Subcutaneous abdominal adipose tissue (tissue), 5 donors: ENCODE measurements at regions not wholly inside any gene's neighbourhood (a gene's known extent, or its start where the extent isn't known, plus 50 kb on each side); places are given as distances from the start of the nearest gene placed in this dataset.
A peak's percentile ranks its signal among the peaks of the same experiment; 100 is the strongest.

Source experiments
- H3K27ac ChIP-seq: one replicate; pipeline ENCODE4 v1.7.0; 2013; ENCODE audit warnings: low read depth, mild to moderate bottlenecking, inconsistent platforms, low read length, moderate library complexity
- H3K27me3 ChIP-seq, 5 donors: one replicate each; pipeline ENCODE4 v1.7.0; 2013; ENCODE audit warnings: low read length in 5 of 5, inconsistent platforms in 1 of 5; ENCODE audit not compliant: control insufficient read depth in 5 of 5, insufficient read depth in 4 of 5
- H3K36me3 ChIP-seq, 5 donors: one replicate each; pipeline ENCODE4 v1.7.0; 2013; ENCODE audit warnings: low read length in 5 of 5; ENCODE audit not compliant: control insufficient read depth in 5 of 5, insufficient read depth in 5 of 5
- H3K4me1 ChIP-seq, 5 donors: one replicate each; pipeline ENCODE4 v1.7.0; 2013; ENCODE audit warnings: low read length in 5 of 5, mild to moderate bottlenecking in 3 of 5, moderate library complexity in 1 of 5; ENCODE audit not compliant: control insufficient read depth in 5 of 5, insufficient read depth in 5 of 5
- H3K4me3 ChIP-seq, 5 donors: one replicate each; pipeline ENCODE4 v1.7.0; 2013; ENCODE audit warnings: low read length in 5 of 5, low read depth in 1 of 5
- H3K9ac ChIP-seq, 5 donors: one replicate each; pipeline ENCODE4 v1.7.0; 2013; ENCODE audit warnings: low read length in 5 of 5, mild to moderate bottlenecking in 4 of 5, moderate library complexity in 3 of 5
- H3K9me3 ChIP-seq, 5 donors: one replicate each; pipeline ENCODE4 v1.7.0; 2013; ENCODE audit warnings: low read length in 5 of 5; ENCODE audit not compliant: control insufficient read depth in 5 of 5
- donor health status: healthy.
- donor health status: healthy.
- donor health status: healthy.
- donor health status: healthy.
- donor health status: healthy.

DNA sequence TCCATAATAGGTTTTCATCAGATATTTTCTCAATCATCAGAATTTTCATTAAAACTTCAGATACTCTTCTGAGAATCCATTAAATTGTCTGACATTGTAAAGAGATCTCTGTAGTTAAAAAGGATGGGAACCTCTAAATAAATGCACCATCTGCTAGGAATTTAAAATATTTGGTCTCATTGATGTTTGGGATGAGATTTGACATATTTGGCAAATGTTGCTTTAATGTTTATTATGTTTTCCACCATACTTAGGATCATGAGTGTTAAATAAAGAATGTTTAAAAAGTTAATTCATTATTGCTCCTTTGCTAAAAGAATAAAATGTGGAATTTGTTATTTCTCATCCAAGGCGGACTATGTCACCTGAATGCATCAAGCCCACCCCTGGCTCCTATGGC lies 85.5 kb upstream of the VANGL1 start:
- H3K9ac ChIP-seq = no peak overlapping the region
- no peaks in the 10 kb centered on the region for H3K4me1 ChIP-seq
- H3K36me3 ChIP-seq = no peaks in the 10 kb centered on the region
- no peaks in the 10 kb centered on the region for H3K27me3 ChIP-seq
- no peak overlapping the region for H3K4me3 ChIP-seq
- no peaks in the 10 kb centered on the region for H3K9me3 ChIP-seq
- no peak overlapping the region for H3K27ac ChIP-seq

GRCh38 chr1:115555446-115555845 lies 86.3 kb upstream of the VANGL1 start:
- H3K9me3 ChIP-seq = no peaks in the 10 kb centered on the region
- H3K27ac ChIP-seq = no peak overlapping the region
- H3K9ac ChIP-seq = no peak overlapping the region
- H3K36me3 ChIP-seq = no peaks in the 10 kb centered on the region
- H3K4me1 ChIP-seq = peaks cover 0 to 3% (median 0%) of the 10 kb centered on the region in 5 donors
- H3K4me3 ChIP-seq = no peak overlapping the region
- no peaks in the 10 kb centered on the region for H3K27me3 ChIP-seq

DNA sequence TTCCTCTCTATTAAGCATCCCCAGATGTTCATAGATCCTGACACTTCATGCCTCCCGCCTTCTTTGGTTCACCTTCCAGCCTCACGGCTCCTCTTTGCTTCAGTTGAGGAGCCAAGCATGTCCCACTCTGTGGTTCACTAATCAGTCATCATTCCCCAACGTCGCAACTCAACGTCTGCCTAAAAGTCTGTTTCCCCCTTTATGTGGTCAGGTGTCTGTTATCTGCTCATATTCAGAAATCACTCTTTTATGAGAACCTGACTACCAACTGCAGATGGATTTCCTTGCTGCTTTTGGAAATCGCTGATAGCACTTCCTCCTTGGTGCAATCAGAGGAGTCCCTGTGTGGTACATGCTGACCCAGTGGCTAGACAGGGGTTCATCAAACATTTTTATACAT lies 94.1 kb upstream of the VANGL1 start:
- Histone ChIP-seq H3K27me3 (no peaks in the 10 kb centered on the region), H3K4me1 (peaks cover 3 to 23% (median 18%) of the 10 kb centered on the region in 5 donors), H3K27ac (no peak overlapping the region), H3K36me3 (no peaks in the 10 kb centered on the region), H3K4me3 (no peak overlapping the region), H3K9me3 (no peaks in the 10 kb centered on the region), H3K9ac (no peak overlapping the region)

DNA sequence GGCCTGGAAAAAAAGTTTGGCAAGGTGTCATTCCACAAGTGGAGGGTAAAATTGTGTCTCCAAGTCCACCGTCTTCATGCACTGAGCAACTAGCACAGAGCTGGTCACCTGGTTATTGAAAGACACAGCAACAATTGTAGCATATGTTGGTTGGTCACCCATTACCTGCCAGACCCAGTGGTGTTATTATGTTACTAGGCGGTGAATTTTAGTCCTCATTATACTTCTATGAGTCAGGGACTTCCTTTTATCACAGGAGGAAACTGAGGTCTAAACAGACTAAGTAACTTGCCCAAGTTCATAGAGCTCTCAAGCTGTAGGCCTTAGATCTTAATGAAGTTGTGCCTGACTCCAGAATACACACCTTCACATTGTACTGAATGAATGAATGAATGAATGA lies 94.9 kb upstream of the VANGL1 start:
- Histone ChIP-seq H3K9me3 (no peaks in the 10 kb centered on the region), H3K27ac (peak overlapping the region; percentile 89), H3K36me3 (no peaks in the 10 kb centered on the region), H3K4me1 (peaks cover 3 to 23% (median 18%) of the 10 kb centered on the region in 5 donors), H3K9ac (peak overlapping the region in 1 of 5 donors; percentile 13), H3K27me3 (no peaks in the 10 kb centered on the region), H3K4me3 (no peak overlapping the region)

DNA sequence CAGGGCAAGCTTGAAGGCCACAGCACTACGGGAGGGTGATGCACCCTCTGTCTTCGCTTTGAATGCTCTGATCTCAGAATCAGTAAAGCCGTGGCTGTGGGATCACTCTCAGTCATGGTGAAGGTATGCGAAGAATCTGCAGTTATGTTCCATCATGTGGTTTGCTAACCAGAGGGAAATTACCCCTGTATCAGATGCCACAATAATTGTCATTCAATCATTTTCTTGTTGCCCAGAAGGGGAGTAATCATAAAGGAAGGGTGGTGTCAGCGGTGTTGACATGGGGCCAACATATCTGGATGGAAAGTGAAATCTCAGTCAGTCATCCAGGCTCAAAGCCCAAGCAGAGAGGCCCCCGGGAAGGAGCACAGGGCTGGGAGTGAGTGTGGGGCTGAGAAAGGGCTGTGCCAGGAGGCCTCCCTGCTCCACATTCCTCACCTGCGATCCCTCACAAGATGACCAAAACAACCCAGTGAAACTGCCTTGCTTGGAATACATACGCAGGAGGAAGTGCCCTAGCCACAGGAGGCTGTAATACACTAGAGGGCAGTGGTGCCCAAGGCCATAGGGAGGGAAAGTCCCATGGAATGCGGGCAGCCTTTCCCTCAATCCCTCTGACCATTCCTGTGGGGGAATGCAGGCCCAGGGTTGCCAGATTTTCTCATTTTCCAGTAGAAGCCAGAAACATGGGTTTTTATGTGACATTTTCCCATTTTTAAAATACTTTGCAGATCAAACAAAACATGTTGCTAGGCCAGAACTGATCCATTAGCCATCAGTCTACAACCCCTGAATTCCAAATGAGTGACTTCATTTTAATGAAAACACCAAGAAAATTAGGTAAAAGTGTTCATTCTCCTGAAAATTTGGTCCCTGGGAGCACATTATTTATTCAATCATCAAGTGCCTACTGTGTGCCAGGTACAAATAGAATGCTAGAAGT lies 95.7 kb upstream of the VANGL1 start:
- Histone ChIP-seq H3K27me3 (no peaks in the 10 kb centered on the region), H3K36me3 (no peaks in the 10 kb centered on the region), H3K9me3 (no peaks in the 10 kb centered on the region), H3K4me1 (peaks cover 3 to 23% (median 18%) of the 10 kb centered on the region in 5 donors), H3K9ac (peak overlapping the region; percentile 50 to 67 (median 56)), H3K27ac (peak overlapping the region; percentile 89), H3K4me3 (peak overlapping the region in 1 of 5 donors; percentile 24)

DNA sequence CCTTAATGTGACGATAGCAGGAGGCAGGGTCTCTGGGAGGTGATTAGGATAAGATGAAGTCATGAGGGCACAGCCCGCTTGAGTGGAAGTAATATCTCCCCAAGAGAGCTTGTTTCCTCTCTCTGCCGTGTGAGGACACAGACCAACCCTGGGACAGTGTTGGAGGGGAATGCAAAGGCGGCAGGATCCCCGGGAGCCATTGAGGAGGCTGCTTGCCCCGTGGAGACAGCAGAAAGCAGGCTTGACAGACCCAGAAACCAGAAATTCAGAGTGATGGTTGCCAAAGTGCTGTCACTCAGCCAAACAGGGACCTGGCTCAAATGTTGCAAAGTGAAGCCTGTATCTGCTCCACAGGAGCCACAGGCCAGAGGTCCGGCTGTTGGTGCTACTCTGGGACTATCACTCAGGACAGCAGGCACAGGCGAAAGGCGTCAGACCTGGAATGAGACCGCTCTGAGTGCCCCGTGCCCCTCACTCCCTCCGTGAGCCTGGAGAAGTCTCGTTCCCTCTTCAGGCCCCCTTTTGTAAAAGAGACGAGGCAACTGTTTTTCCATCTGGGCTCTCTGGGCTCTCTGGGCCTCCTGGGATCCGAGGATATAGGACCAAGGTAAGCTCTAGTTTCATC lies 96.6 kb upstream of the VANGL1 start:
- Histone ChIP-seq H3K9me3 (no peaks in the 10 kb centered on the region), H3K9ac (peak overlapping the region; percentile 28 to 68 (median 41)), H3K27me3 (no peaks in the 10 kb centered on the region), H3K36me3 (no peaks in the 10 kb centered on the region), H3K4me1 (peaks cover 3 to 23% (median 17%) of the 10 kb centered on the region in 5 donors), H3K4me3 (no peak overlapping the region), H3K27ac (peak overlapping the region; percentile 89)

GRCh38 chr1:115544131-115544530 lies 97.6 kb upstream of the VANGL1 start:
- H3K4me3 ChIP-seq = no peak overlapping the region
- H3K9me3 ChIP-seq = no peaks in the 10 kb centered on the region
- H3K36me3 ChIP-seq = no peaks in the 10 kb centered on the region

GRCh38 chr1:115543247-115543646 lies 98.5 kb upstream of the VANGL1 start:
- Histone ChIP-seq H3K4me1 (peaks cover 3 to 31% (median 18%) of the 10 kb centered on the region in 5 donors), H3K9ac (no peak overlapping the region), H3K27me3 (no peaks in the 10 kb centered on the region), H3K9me3 (no peaks in the 10 kb centered on the region), H3K4me3 (no peak overlapping the region), H3K27ac (no peak overlapping the region), H3K36me3 (no peaks in the 10 kb centered on the region)

More at GRCh38 chr1:115544131-115544530, 97.6 kb upstream of the VANGL1 start:
- peaks cover 3 to 30% (median 18%) of the 10 kb centered on the region in 5 donors for H3K4me1 ChIP-seq
- H3K27ac ChIP-seq = no peak overlapping the region
- H3K9ac ChIP-seq = no peak overlapping the region
- no peaks in the 10 kb centered on the region for H3K27me3 ChIP-seq

GRCh38 chr1:115539736-115540135 lies 102.0 kb upstream of the VANGL1 start:
- peaks cover 0 to 13% (median 0%) of the 10 kb centered on the region in 5 donors for H3K4me1 ChIP-seq
- peak overlapping the region; percentile 56 for H3K27ac ChIP-seq
- H3K9me3 ChIP-seq = peaks cover 0 to 4% (median 0%) of the 10 kb centered on the region in 5 donors
- peak overlapping the region in 1 of 5 donors; percentile 44 for H3K9ac ChIP-seq
- H3K4me3 ChIP-seq = no peak overlapping the region
- H3K27me3 ChIP-seq = no peaks in the 10 kb centered on the region
- H3K36me3 ChIP-seq = no peaks in the 10 kb centered on the region

- Histone ChIP-seq H3K27ac (peak overlapping the region; percentile 56), H3K27me3 (no peaks in the 10 kb centered on the region)
Measured at GRCh38 chr1:115539061-115539460, 102.7 kb upstream of the VANGL1 start.

More at GRCh38 chr1:115539061-115539460, 102.7 kb upstream of the VANGL1 start:
- no peak overlapping the region for H3K4me3 ChIP-seq
- peaks cover 0 to 6% (median 0%) of the 10 kb centered on the region in 5 donors for H3K9me3 ChIP-seq
- H3K36me3 ChIP-seq = no peaks in the 10 kb centered on the region
- peak overlapping the region in 1 of 5 donors; percentile 44 for H3K9ac ChIP-seq
- H3K4me1 ChIP-seq = peaks cover 0 to 13% (median 0%) of the 10 kb centered on the region in 5 donors
